NCI-H774 (cell line): ENCODE measurements at regions not wholly inside any gene's neighbourhood (a gene's known extent, or its start where the extent isn't known, plus 50 kb on each side); places are given as distances from the start of the nearest gene placed in this dataset.
"Not testable (repeated sequence)": the region's sequence is repeated elsewhere in the genome, so short reads cannot be mapped to it uniquely, and the experiment has no call there.

Experiments
- DNase-seq: peaks from one replicate; lab custom pipeline; 2025; lab: John Stamatoyannopoulos, UW

DNA sequence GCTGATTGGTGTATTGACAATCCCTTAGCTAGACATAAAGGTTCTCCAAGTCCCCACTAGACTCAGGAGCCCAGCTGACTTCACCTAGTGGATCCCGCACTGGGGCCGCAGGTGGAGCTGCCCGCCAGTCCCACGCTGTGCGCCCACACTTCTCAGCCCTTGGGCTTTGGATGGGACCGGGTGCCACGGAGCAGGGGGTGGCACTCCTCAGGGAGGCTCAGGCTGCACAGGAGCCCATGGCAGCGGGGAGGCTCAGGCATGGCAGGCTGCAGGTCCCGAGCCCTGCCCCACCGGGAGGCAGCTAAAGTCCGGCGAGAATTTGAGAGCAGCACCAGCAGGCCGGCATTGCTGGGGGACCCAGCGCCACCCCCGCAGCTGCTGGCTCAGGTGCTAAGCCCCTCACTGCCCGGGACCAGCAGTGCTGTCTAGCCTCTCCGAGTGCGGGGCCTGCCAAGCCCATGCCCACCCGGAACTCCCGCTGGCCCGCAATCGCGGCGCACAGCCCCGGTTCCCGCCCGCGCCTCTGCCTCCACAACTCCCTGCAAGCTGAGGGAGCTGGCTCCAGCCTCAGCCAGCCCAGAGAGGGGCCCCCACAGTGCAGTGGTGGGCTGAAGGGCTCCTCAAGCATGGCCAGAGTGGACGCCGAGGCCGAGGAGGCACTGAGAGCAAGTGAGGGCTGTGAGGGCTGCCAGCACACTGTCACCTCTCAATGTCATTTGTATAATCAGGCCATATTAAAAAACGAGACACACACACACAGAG is 437.2 kb downstream of the CSNK1G3 start:
- no peak for DNase-seq

DNA sequence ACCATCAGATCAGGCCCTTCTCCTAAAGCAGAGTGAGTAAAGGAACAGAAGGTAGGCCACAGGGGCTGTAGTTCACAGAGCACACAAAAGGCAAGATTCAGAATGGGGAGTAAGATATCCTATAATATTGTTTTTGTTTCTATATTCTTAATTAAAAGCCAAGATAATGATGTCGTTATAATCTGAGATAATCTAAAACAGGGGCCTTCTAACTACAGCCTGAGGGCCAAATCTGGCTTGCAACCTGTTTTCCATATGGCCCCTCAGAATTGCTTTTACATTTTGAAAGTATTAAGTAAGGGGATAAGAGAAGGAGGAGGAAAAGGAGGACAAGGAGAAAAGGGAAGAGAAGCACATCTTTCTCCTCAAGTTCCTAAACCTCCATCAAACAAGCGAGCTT is 435.8 kb downstream of the CSNK1G3 start:
- no peak for DNase-seq

DNA sequence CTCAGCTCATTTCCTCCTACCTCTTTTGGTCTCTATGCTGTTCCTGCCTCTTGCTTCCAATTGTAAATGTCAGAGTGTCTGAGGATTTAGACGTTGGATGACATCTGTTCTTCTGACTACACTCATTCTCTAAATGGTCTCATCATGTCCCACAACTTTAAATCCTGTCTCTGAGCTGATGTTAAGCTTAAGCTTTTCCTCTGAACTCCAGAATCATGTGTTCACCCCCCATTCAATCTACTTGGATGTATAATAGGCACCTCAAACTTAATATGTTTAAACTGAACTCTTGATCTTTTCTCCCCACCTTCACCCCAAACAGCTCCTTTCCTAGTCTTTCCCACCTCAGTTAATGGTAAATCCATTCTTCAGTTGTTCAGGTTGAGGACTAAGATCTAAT is 433.6 kb downstream of the CSNK1G3 start:
- no peak for DNase-seq

DNA sequence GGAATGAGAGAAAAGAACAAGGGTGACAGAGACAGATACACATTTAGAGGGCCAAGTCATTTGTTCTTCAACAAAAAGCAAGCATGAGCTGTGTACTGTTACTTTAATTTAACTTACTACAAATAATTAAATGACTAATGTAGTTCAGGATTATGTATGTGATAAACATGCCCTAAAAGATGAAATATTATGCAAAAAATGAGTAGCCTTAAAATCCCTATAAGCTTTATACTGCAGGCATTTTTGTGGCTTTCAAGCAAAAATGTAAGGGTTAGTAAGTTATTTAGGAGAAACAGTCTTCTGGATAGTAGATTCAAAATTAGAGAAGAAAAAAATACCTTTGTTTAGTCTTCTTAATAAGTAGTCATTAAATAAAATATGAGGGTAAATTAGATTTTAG is 431.2 kb downstream of the CSNK1G3 start:
- DNase-seq: no peak

DNA sequence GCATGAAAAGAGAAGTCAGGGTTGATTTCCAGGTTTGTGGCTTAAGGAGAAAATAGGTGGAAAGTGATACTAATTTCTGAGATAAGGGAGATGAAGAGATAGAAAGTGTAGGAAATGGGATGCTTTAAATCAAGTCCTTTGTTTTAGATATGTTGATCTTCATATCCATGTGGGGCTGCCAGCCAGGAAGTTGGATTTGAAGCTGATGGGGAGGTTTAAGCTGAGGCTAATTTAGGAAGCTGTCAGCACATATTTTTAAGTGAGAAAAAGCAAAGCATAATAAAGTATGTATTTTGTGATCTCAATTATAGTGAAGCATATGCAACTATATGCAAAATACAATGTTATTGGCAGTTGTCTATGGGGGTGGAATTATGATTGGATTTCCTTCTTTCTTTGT is 428.4 kb downstream of the CSNK1G3 start:
- DNase-seq: no peak

DNA sequence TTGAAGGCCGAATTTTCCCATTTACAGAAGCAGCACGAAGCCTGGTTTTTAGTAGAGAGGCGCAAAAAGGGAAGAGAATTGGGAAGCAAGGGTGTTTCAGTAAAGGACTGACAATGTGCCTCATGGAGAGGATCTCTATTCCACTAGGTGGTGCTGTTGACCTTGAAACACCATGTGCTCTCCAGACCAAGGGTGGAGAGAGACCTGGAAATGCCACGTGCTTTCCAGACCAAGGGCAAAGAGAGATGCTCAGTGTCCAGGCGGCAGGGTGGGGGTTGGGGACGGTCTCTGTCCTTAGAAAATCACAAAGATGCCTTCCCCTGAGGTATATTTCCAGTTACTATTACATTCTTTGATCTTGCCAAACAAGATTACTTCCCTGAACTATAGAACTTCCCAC is 425.3 kb downstream of the CSNK1G3 start:
- DNase-seq: no peak

DNA sequence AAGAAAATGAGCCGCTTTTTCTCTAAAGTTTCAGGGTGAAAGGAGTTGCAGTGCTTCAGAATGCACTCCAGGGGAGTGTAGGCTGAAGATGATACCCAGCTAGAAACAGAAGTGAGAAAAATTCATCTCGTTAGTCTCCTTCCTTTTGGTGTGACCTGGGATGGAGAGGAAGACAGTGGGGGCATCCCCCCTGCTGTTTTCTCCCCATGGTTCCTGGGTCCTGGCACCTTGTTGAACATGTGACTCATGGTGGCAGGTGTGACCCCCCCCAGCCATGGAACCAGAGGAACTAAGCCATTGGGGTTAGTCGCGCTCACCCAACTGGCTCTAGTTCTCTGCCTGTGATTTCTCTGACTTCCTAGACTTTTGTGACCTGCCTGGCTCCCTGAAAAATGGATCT is 424.6 kb downstream of the CSNK1G3 start:
- no peak for DNase-seq

DNA sequence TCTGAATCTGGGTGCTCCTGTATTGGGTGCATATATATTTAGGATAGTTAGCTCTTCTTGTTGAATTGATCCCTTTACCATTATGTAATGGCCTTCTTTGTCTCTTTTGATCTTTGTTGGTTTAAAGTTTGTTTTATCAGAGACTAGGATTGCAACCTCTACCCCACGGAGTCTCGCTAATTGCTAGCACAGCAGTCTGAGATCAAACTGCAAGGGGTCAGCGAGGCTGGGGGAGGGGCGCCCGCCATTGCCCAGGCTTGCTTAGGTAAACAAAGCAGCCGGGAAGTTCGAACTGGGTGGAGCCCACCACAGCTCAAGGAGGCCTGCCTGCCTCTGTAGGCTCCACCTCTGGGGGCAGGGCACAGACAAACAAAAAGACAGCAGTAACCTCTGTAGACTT is 421.8 kb downstream of the CSNK1G3 start:
- DNase-seq: not testable (repeated sequence)

DNA sequence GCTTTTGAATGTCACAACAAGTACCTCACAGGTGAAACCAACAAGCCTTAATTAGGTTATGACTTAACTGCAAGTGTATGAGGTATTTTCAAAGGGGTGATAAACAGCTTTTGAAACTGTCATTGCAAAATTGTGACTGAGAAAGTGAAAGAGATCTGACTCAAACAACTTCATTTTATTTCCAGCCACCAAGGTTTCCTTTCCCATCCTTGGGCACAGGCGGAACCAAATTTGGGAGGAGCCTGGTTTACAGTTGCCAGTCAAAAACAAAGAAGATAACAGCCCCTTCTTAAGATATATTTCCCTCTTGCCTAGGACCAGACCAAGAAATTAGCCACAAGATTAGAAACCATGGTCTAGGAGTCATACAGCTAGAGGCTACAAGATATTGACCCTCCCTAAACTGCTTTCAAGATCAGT is 417.1 kb downstream of the CSNK1G3 start:
- DNase-seq: no peak

DNA sequence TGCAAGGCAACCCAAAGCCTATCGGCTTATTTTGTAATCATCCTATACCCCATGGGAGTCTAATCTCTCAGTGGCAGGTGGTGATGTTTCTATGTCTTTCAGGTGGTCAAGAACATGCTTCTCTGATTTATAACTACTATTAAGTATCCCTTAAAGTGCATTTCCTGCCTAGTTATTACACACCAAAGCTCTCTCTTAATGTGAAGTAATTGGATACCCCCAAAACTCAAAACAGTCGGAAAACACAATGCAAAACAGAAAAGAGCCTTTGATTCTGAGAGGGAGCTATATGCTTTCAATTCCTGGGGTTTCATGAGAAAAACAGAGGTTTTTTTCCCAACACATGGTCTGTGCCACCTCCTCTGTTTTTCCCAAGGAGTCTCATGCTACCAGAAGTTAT is 416.4 kb downstream of the CSNK1G3 start:
- no peak for DNase-seq

DNA sequence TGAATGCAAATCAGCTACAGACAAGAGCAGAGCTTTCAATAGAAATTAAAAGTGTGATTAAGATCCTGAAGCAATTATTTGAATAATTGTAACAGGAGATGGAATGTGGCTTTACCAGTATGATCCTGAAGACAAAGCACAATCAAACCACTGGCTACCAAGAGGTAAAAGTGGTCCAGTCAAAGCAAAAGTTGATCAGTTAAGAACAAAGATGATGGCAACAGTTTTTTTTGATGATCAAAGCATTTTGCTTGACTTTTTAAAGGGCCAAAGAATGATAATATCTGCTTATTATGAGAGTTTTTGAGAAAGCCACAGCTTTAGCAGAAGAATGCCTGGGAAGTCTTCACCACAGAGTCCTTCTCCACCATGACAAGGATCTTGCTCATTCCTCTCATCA is 409.2 kb downstream of the CSNK1G3 start:
- DNase-seq: no peak

DNA sequence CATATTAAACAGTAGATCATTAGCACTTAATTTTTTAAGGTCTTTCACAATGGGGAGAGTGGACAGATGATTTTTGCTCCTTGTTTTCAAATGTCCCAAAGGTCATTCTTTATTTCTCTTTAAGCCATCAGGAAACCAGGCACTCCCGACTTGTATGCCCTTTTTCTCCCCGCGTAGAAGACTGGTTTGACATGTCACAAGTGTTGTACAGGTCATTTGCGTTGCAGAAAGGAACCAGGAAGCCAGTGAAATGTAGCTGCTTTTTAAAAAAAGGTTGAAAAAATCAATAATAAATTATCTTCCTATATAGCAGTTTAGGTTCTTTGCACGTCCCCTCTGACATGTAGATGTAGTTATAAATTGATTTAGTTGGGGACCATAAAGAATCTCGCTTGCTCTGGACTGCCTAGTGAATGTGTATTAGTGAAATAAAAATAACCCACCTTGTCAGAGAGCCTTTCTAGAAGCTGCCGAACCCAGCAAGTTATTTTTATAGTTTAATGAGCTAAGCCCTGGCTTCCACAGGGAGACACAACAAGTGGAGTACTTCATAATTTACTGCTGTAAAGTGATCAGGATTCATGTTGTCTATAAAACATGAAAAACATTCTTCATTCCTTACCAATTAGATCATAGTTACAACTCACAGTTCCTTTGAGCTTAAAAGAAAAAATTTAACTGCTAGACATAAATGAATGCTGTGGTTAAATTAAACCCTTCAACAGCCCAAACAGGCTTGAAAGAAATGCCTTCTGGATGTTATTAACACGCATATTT is 404.6 kb downstream of the CSNK1G3 start:
- DNase-seq: no peak

DNA sequence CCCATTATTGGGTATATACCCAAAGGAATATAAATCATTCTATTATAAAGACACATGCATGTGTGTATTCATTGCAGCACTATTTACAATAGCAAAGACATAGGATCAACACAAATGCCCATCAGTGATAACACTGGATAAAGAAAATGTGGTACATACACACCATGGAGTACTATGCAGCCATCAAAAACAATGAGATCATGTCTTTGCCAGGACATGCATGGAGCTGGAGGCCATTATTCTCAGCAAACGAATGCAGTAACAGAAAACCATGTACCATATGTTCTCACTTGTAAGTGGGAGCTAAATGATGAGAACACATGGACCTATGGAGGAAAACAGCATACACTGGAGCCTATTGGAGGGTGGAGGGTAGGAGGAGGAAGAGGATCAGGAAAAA is 402.4 kb downstream of the CSNK1G3 start:
- DNase-seq: no peak

DNA sequence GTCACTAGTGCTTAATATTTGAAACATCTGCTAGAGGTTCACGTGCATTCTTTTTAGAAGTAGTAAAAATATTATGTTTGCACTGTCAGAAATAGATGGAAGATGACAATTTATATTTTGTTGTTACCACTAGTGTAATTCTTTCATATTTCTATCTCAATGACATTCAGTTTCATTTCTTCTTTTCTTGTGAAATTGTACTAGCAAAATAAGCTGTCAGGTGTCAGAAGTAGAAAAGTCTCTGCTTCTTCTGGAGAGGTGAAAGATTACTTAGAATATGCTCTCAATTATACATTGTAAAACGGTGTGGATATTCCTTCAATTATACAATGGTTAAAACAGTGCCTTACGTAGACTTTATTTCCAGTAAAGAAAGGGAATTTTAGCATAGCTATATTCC is 395.4 kb downstream of the CSNK1G3 start:
- no peak for DNase-seq

DNA sequence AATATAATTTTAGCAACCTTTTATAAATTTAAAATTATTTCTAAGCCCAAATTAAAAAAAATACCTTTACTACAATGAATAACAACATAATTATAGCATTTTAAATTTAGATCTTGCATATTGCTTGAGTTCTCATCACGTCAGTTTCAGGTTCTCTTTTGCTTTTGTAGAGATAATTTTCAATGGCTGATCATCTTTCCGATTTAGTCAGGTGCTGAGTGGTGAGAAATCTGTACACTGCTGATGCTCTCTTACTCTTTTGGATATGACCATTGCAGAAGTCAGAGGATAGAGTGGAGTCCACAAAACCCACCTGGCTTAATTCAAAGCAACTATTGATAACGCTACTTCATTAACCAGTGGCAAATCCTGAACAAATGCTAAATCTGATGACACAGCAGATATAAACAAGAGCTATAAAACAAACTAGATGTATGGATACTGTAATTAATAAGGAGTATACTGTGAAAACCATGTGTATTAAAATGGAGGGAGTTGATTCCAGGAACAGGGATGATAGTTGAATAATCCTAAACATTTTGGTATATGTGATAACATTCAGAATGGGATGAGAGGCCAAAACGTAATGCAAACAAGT is 394.8 kb downstream of the CSNK1G3 start:
- no peak for DNase-seq

DNA sequence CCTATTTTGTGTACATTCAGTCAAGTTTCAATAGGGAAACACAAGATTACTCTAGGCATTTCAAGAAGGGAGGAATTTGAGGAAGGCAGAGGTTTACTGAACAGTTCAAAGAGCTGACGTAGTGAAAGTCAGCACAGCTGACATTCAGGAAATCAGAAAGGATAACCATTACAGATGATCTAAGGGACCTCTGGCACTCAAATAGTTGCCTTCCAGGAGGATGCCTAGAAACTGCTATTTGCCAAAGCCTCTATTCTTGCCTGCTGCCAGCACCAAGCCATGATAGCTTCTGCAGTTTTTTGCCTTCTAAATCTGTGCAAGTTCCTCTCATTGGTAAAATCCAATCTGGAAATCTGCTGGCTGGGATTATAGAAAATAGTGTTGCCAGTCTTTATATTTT is 373.1 kb downstream of the CSNK1G3 start:
- DNase-seq: no peak

DNA sequence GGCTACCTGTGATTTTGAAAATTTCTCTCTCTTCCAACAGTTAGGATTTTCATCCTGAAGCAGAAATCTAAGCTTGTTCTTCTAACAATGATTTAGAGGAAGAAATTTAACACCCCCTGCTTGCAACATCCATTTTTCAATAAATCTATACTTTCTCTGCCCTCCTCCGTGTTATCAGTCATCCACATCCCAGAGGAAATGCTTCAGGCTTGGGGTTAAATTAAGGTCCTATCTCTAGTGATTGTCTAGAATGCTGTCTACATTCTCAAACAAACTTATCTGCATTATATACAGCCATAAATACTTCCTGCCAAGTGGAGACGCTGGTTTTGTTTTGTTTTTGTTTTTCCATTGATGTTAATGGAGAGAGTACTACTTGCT is 371.0 kb downstream of the CSNK1G3 start:
- no peak for DNase-seq

DNA sequence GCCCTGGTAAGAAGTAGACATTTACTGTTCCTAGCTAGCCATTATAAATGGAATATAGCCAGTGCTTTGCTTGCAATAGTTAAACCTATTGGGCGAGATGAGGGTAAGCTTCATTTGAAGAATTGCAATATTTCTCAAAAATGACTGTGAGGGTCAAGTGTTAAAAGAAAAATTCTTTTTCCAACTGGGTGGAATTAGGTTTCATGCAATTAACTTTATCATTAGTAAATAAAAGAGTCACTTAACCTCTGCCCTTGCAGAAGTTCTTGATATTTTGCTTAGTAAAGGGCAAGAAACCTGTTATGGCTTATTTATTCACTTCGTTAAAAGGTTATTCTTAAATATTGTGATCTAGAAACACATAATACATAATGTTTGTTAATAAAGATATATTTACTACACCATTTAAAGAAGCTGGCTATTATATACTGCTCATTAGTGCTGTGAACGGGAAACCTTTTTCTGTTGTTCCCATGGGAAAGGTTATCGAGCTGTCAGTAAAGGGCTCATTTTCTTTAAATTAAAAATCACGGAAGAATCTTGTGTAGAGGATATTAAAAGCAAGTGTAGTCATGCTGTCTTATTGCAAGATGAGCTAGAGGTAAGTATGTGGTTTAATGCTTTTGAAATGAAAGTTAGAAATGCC is 370.5 kb downstream of the CSNK1G3 start:
- no peak for DNase-seq

DNA sequence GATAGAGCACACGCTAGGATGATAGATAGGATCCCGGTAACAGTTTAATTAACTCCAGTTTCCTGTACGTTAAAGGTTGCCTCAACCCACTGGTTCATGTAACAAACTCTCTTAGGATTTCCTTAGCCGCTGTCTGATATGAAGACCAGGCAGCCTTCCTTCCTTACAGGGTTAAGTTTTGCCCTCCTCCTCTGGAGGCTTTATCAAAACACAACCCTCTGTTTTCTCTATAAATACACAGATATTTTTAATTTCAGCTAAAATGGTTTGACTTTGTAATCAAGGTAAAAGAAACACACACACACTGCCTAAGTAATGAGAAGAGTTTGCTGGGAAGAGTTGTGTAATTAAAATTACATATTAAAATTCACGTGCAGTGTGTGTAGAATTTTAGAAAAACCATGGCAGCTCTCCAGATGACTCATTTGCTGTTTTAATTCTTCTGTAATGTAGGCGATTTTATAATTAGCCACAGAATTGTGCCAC is 369.8 kb downstream of the CSNK1G3 start:
- no peak for DNase-seq

DNA sequence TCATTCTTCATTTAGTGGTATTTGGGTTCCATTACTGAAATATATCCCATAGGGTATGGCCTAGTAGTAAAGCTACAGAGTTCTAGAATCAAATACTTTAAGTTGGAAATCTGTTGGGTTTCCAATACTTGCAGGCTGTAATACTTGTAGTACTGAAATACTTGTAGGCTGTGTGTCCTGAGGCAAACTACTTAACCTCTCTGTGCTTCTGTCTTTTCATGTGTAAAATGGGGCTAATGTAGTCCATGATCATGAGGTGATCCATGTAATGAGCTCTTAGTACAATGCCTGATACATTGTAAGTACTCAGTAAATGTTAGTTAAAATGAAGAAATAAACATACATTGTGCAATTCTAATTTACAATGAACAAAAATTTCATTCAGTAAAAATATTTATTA is 368.9 kb downstream of the CSNK1G3 start:
- DNase-seq: no peak

DNA sequence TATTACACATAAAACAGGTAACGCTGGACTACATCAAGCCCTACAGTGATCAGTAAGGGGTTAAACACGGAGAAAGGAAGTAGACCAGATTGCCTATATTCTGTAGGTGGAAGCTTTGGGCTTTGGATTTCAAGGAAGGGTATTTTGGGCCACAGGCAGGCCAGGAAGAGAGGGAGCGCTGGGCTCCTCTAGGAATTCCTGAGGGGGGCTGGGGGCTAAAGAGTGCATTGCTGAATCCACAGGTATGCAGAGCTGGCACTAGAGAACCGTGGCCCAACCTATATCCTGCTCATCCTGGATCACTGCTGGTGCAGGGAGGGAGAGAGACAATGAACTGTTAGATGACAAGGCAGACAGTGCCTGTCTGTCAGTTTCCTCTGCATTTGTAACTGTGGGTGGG is 367.1 kb downstream of the CSNK1G3 start:
- DNase-seq: no peak

DNA sequence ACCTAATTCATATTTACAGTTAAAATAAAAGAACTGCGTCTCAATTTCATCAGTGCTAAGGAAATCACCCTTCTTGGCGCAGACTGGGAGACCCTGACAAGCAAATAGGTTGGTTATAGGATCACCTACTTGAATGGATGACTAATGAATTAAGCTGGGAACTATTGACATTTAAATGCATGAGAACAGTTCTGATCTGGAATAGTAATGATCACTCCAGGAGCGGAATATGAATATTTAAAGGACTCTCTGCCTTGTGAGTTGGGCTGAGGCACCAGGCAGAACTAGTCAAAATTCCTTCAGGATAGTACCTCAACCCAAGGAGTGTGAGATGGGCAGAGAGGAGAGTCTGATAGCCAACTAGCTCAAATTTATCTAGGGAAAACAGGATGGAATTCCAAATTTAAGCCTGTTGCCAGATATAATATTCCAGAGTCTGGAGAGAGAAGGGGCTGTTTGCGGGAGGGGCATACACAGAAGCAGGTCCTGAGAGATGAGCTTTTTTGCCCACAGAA is 364.4 kb downstream of the CSNK1G3 start:
- no peak for DNase-seq
